HEK293 (cell line): ENCODE measurements at regions not wholly inside any gene's neighbourhood (a gene's known extent, or its start where the extent isn't known, plus 50 kb on each side); places are given as distances from the start of the nearest gene placed in this dataset.
A peak's percentile ranks its signal among the peaks of the same experiment; 100 is the strongest.

Experiments used
- CTCF ChIA-PET: fragments of 350-600 bp; formaldehyde crosslinking; extraction: SDS; loops from one replicate; lab custom pipeline; 2021; ENCODE audit warnings: antibody characterized with exemption; lab: Yijun Ruan, JAX
- POLR2A ChIA-PET: fragments of 300-600 bp; formaldehyde crosslinking; extraction: SDS; loops from one replicate; lab custom pipeline; 2020; ENCODE audit warnings: antibody characterized with exemption, inconsistent platforms; lab: Yijun Ruan, JAX
- H3K27ac ChIP-seq: fragments of 200-500 bp; sonication (Bioruptor generic); 2 replicates; pipeline ENCODE4 v1.5.1; 2014; ENCODE audit warnings: low read depth, low read length, control low read depth, inconsistent platforms; ENCODE audit errors: extremely low read depth
- H3K36me3 ChIP-seq, 2 experiments: fragments of 200-500 bp in 1 of 2; sonication (Bioruptor generic) in 1 of 2; 1 replicate in 1 of 2; 2 replicates in 1 of 2; pipeline ENCODE4 v1.5.1; 2014 to 2017; ENCODE audit warnings: inconsistent platforms in 2 of 2, low read length in 2 of 2; ENCODE audit not compliant: control insufficient read depth in 2 of 2, insufficient read depth in 1 of 2
- H3K4me1 ChIP-seq: fragments of 200-500 bp; sonication (Bioruptor generic); 2 replicates; pipeline ENCODE4 v1.5.1; 2014; ENCODE audit warnings: mild to moderate bottlenecking, low read length, inconsistent platforms; ENCODE audit not compliant: control insufficient read depth, insufficient read depth
- H3K4me3 ChIP-seq: 2 replicates; pipeline ENCODE4 v1.5.1; 2011; ENCODE audit warnings: low read depth, mild to moderate bottlenecking, control low read depth, low read length, moderate library complexity
- H3K9me3 ChIP-seq: fragments of 200-500 bp; sonication (Bioruptor generic); 2 replicates; pipeline ENCODE4 v1.5.1; 2014; ENCODE audit warnings: low read depth, low read length, inconsistent platforms; ENCODE audit not compliant: control insufficient read depth, insufficient read depth
- BCL6B ChIP-seq: fragments of 450-650 bp; formaldehyde crosslinking; IDR thresholded peaks from 2 replicates; pipeline ENCODE4 v1.5.1; 2017; ENCODE audit warnings: missing biosample characterization, missing genetic modification characterization
- KLF17 ChIP-seq: fragments of 450-650 bp; formaldehyde crosslinking; IDR thresholded peaks from 2 replicates; pipeline ENCODE4 v1.5.1; 2016; ENCODE audit warnings: missing biosample characterization, missing genetic modification characterization
- MEIS1 ChIP-seq: sonication (generic); formaldehyde crosslinking; IDR thresholded peaks from 2 replicates; pipeline ENCODE4 v1.8.1; 2022; ENCODE audit warnings: missing genetic modification reagents, mild to moderate bottlenecking, borderline replicate concordance
- SCRT2 ChIP-seq: fragments of 450-650 bp; formaldehyde crosslinking; IDR thresholded peaks from 2 replicates; pipeline ENCODE4 v1.5.1; 2016; ENCODE audit warnings: missing biosample characterization, missing genetic modification characterization
- ZBTB48 ChIP-seq: fragments of 450-650 bp; formaldehyde crosslinking; IDR thresholded peaks from 2 replicates; pipeline ENCODE4 v1.5.1; 2016; ENCODE audit warnings: missing biosample characterization, missing genetic modification characterization
- ZBTB8A ChIP-seq: fragments of 450-650 bp; formaldehyde crosslinking; IDR thresholded peaks from 2 replicates; pipeline ENCODE4 v1.5.1; 2016; ENCODE audit warnings: missing biosample characterization, missing genetic modification characterization
- ZNF112 ChIP-seq: fragments of 450-650 bp; formaldehyde crosslinking; IDR thresholded peaks from 2 replicates; pipeline ENCODE4 v1.5.0; 2017; ENCODE audit warnings: missing biosample characterization, missing genetic modification characterization
- ZNF239 ChIP-seq: fragments of 450-650 bp; formaldehyde crosslinking; IDR thresholded peaks from 2 replicates; pipeline ENCODE4 v1.5.1; 2016; ENCODE audit warnings: missing biosample characterization, missing genetic modification characterization
- ZNF280D ChIP-seq: fragments of 450-650 bp; formaldehyde crosslinking; IDR thresholded peaks from 2 replicates; pipeline ENCODE4 v1.5.1; 2016; ENCODE audit warnings: missing biosample characterization, missing genetic modification characterization
- ZNF341 ChIP-seq: fragments of 450-650 bp; formaldehyde crosslinking; IDR thresholded peaks from 2 replicates; pipeline ENCODE4; 2016; ENCODE audit warnings: low read depth, missing biosample characterization, missing genetic modification characterization
- ZNF350 ChIP-seq: fragments of 450-650 bp; formaldehyde crosslinking; IDR thresholded peaks from 2 replicates; pipeline ENCODE4 v1.5.0; 2017; ENCODE audit warnings: missing biosample characterization, mild to moderate bottlenecking, missing genetic modification characterization
- ZNF398 ChIP-seq: fragments of 450-650 bp; formaldehyde crosslinking; IDR thresholded peaks from 2 replicates; pipeline ENCODE4 v1.5.1; 2017; ENCODE audit warnings: missing biosample characterization, missing genetic modification characterization
- ZNF423 ChIP-seq: fragments of 450-650 bp; formaldehyde crosslinking; IDR thresholded peaks from 2 replicates; pipeline ENCODE4 v1.5.1; 2016; ENCODE audit warnings: missing biosample characterization, missing genetic modification characterization
- ZNF449 ChIP-seq: fragments of 450-650 bp; formaldehyde crosslinking; IDR thresholded peaks from 2 replicates; pipeline ENCODE4 v1.5.1; 2017; ENCODE audit warnings: missing biosample characterization, mild to moderate bottlenecking, missing genetic modification characterization, moderate library complexity
- ZNF501 ChIP-seq: fragments of 450-650 bp; formaldehyde crosslinking; IDR thresholded peaks from 2 replicates; pipeline ENCODE4 v1.5.1; 2016; ENCODE audit warnings: missing biosample characterization, missing genetic modification characterization
- ZNF513 ChIP-seq: fragments of 450-650 bp; IDR thresholded peaks from 2 replicates; pipeline ENCODE4 v1.5.1; 2018; ENCODE audit warnings: missing biosample characterization, missing genetic modification characterization
- ZNF623 ChIP-seq: fragments of 450-650 bp; formaldehyde crosslinking; IDR thresholded peaks from 2 replicates; pipeline ENCODE4 v1.5.1; 2016; ENCODE audit warnings: missing biosample characterization, missing genetic modification characterization
- ZNF785 ChIP-seq: fragments of 450-650 bp; formaldehyde crosslinking; IDR thresholded peaks from 2 replicates; pipeline ENCODE4 v1.5.1; 2016; ENCODE audit warnings: missing biosample characterization, missing genetic modification characterization
- ZNF837 ChIP-seq: fragments of 450-650 bp; formaldehyde crosslinking; IDR thresholded peaks from 2 replicates; pipeline ENCODE4 v1.5.1; 2016; ENCODE audit warnings: missing biosample characterization, missing genetic modification characterization

GRCh38 chr16:22623351-22623781 lies 112.7 kb downstream of the NPIPB5 start:
- Histone ChIP-seq H3K9me3 (no peaks in the 10 kb centered on the region), H3K4me3 (no peak overlapping the region), H3K4me1 (no peaks in the 10 kb centered on the region), H3K27ac (no peak overlapping the region), H3K36me3 (no peaks in the 10 kb centered on the region)
- ChIA-PET POLR2A (no interaction called here), CTCF (interaction anchor here (0.6 kb wide), 1 partner anchor 21 kb away, joined by 5 read pairs; no protein-coding TSS in a partner anchor)
- TF ChIP-seq SCRT2 (tag by site-specific recombination) (peak; percentile 32; the same call in 1 of the 2 replicates), ZNF785 (tag by site-specific recombination) (no peak)

GRCh38 chr16:22624038-22624799 lies 113.5 kb downstream of the NPIPB5 start:
- POLR2A ChIA-PET: interaction anchor here (0.6 kb wide), 1 partner anchor 12 kb away, joined by 4 read pairs; no protein-coding TSS in a partner anchor
- TF ChIP-seq ZNF837 (tag by site-specific recombination): no peak
- no peak for TF ChIP-seq ZNF449
- no peak for TF ChIP-seq BCL6B (tag by site-specific recombination)
- TF ChIP-seq ZNF239: no peak
- TF ChIP-seq KLF17 (tag by site-specific recombination): no peak
- TF ChIP-seq ZNF280D (tag by site-specific recombination): no peak
- no peak for TF ChIP-seq ZNF350 (tag by site-specific recombination)
- TF ChIP-seq ZNF423 (tag by site-specific recombination): no peak
- no peak for TF ChIP-seq MEIS1 (CRISPR knock-in tag)
- CTCF ChIA-PET: no interaction called here
- H3K27ac ChIP-seq: no peak overlapping the region
- H3K4me1 ChIP-seq: no peaks in the 10 kb centered on the region
- H3K4me3 ChIP-seq: no peak overlapping the region
- no peaks in the 10 kb centered on the region for H3K9me3 ChIP-seq
- H3K36me3 ChIP-seq: no peaks in the 10 kb centered on the region

GRCh38 chr16:22624800-22625533 lies 114.3 kb downstream of the NPIPB5 start:
- ChIA-PET POLR2A (no interaction called here), CTCF (no interaction called here)
- no peak overlapping the region for H3K4me3 ChIP-seq
- no peaks in the 10 kb centered on the region for H3K9me3 ChIP-seq
- H3K4me1 ChIP-seq: no peaks in the 10 kb centered on the region
- H3K36me3 ChIP-seq: no peaks in the 10 kb centered on the region
- no peak overlapping the region for H3K27ac ChIP-seq
- TF ChIP-seq ZNF398 (tag by site-specific recombination): no peak
- no peak for TF ChIP-seq ZNF513 (tag by site-specific recombination)
- TF ChIP-seq ZNF623: no peak
- TF ChIP-seq ZNF341 (tag by site-specific recombination): no peak
- no peak for TF ChIP-seq ZBTB48 (tag by site-specific recombination)
- no peak for TF ChIP-seq ZNF501 (tag by site-specific recombination)
- no peak for TF ChIP-seq ZNF112
- no peak for TF ChIP-seq ZBTB8A
